GM18868 (cell line): ENCODE measurements at regions not wholly inside any gene's neighbourhood (a gene's known extent, or its start where the extent isn't known, plus 50 kb on each side); places are given as distances from the start of the nearest gene placed in this dataset.

ENCODE experiments used
- ATAC-seq: cut with Tn5 transposase; IDR thresholded peaks from one replicate; pipeline ENCODE4 v1.9.1; 2021; ENCODE audit warnings: mild to moderate bottlenecking, moderate library complexity; ENCODE audit not compliant: unreplicated experiment

GRCh38 chr6:43838276-43839036 lies 68.4 kb downstream of the VEGFA start:
- ATAC-seq = no peak

GRCh38 chr6:43837507-43837906 lies 67.5 kb downstream of the VEGFA start:
- ATAC-seq = no peak

DNA sequence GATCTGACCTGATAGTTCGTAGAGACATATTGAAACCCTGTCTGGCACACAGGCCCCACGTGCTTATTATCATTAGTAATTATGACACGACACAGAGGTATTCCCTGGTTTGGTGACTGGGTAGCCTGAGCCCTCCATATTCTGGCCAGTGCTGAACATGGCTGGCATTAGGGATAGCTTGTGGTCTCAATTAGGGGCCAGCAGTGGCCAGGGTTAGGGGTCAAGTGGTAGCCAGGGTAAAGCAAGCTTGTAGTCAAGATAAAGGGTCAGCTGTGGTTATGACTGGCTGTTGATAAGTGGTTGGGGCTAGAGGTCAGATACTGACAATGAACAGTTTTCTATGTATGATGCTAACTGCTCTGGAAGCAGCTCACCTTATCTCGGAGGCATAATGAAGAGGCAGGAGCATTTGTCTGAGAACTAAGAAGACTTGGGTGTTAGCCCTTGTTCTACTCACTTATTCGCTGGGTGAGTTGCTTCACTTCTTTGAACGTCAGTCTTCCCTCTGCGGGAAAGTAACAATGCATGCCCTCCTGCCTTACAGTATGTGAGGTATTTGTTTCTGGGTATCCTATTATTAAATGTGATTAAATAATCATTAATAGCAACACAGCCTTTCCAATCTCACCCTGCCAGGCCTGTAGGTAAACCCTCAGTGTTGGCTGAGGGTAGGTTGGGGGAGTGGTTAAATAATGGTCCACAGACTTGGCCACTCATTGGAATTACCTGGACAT lies 66.7 kb downstream of the VEGFA start:
- no peak for ATAC-seq
